Mesenchymal stem cell (in vitro differentiated cells and primary cell): ENCODE measurements at regions not wholly inside any gene's neighbourhood (a gene's known extent, or its start where the extent isn't known, plus 50 kb on each side); places are given as distances from the start of the nearest gene placed in this dataset.

Experiments
- DNase-seq: peaks from one replicate; pipeline ENCODE4 v3.0.0-alpha.2; 2013
- H2AFZ ChIP-seq: one replicate; pipeline ENCODE4 v1.6.1; 2013; ENCODE audit warnings: low read depth, mild to moderate bottlenecking, control low read depth, inconsistent platforms, low read length, moderate library complexity
- H2AK5ac ChIP-seq: 2 replicates; pipeline ENCODE4 v1.6.1; 2013; ENCODE audit warnings: low read length, moderate library complexity, mild to moderate bottlenecking, inconsistent platforms; ENCODE audit not compliant: severe bottlenecking
- H2BK120ac ChIP-seq: one replicate; pipeline ENCODE4 v1.6.1; 2013; ENCODE audit warnings: low read depth, mild to moderate bottlenecking, inconsistent platforms, low read length, moderate library complexity
- H2BK12ac ChIP-seq, 2 experiments: one replicate each; pipeline ENCODE4 v1.6.1; 2013; ENCODE audit warnings: inconsistent platforms in 2 of 2, low read length in 2 of 2, mild to moderate bottlenecking in 2 of 2, moderate library complexity in 2 of 2, control low read depth in 1 of 2
- H2BK15ac ChIP-seq: one replicate; pipeline ENCODE4 v1.6.1; 2013; ENCODE audit warnings: mild to moderate bottlenecking, low read depth, inconsistent platforms; ENCODE audit not compliant: poor library complexity, severe bottlenecking
- H2BK5ac ChIP-seq: 2 replicates; pipeline ENCODE4 v1.6.1; 2013; ENCODE audit warnings: low read depth, mild to moderate bottlenecking, low read length, control low read depth, inconsistent platforms; ENCODE audit not compliant: poor library complexity, severe bottlenecking
- H3K14ac ChIP-seq, 2 experiments: one replicate each; pipeline ENCODE4 v1.6.1; 2013; ENCODE audit warnings: inconsistent platforms in 2 of 2, low read length in 2 of 2, control low read depth in 1 of 2, mild to moderate bottlenecking in 1 of 2, moderate library complexity in 1 of 2
- H3K18ac ChIP-seq, 2 experiments: one replicate each; pipeline ENCODE4 v1.6.1; 2013; ENCODE audit warnings: inconsistent platforms in 2 of 2, low read length in 2 of 2, control low read depth in 1 of 2, low read depth in 1 of 2, mild to moderate bottlenecking in 1 of 2
- H3K23ac ChIP-seq, 2 experiments: one replicate each; pipeline ENCODE4 v1.6.1; 2013; ENCODE audit warnings: inconsistent platforms in 2 of 2, low read length in 2 of 2, mild to moderate bottlenecking in 2 of 2, moderate library complexity in 2 of 2, control low read depth in 1 of 2
- H3K27ac ChIP-seq: 2 replicates; pipeline ENCODE4 v1.5.1; 2013; ENCODE audit warnings: mild to moderate bottlenecking, moderate library complexity, low read length, control low read depth, inconsistent platforms; ENCODE audit not compliant: poor library complexity, severe bottlenecking
- H3K27me3 ChIP-seq, 2 experiments: 2 replicates each; pipeline versions ENCODE4 v1.6.1 to v1.7.0; 2013; ENCODE audit warnings: low read length in 2 of 2, mild to moderate bottlenecking in 2 of 2, moderate library complexity in 2 of 2, control low read depth in 1 of 2, inconsistent platforms in 1 of 2; ENCODE audit not compliant: control insufficient read depth in 1 of 2, insufficient read depth in 1 of 2
- H3K36me3 ChIP-seq, 2 experiments: 2 replicates each; pipeline versions ENCODE4 v1.6.1 to v1.7.0; 2013; ENCODE audit warnings: low read length in 2 of 2, control low read depth in 1 of 2, inconsistent platforms in 1 of 2, low read depth in 1 of 2, mild to moderate bottlenecking in 1 of 2; ENCODE audit not compliant: insufficient read depth in 2 of 2, control insufficient read depth in 1 of 2
- H3K4ac ChIP-seq, 2 experiments: one replicate each; pipeline ENCODE4 v1.6.1; 2013; ENCODE audit warnings: inconsistent platforms in 2 of 2, low read length in 2 of 2, mild to moderate bottlenecking in 2 of 2, moderate library complexity in 2 of 2, control low read depth in 1 of 2, low read depth in 1 of 2
- H3K4me1 ChIP-seq: 2 replicates; pipeline ENCODE4 v1.6.1; 2013; ENCODE audit warnings: low read depth, low read length, control low read depth; ENCODE audit not compliant: control insufficient read depth, insufficient read depth
- H3K4me2 ChIP-seq: 2 replicates; pipeline ENCODE4 v1.6.1; 2013; ENCODE audit warnings: low read length, mild to moderate bottlenecking, inconsistent platforms; ENCODE audit not compliant: poor library complexity, severe bottlenecking
- H3K4me3 ChIP-seq, 2 experiments: 2 replicates each; pipeline versions ENCODE4 v1.5.1 to v1.7.0; 2013; ENCODE audit warnings: low read length in 2 of 2, mild to moderate bottlenecking in 2 of 2, control low read depth in 1 of 2, low read depth in 1 of 2; ENCODE audit not compliant: insufficient read depth in 1 of 2
- H3K79me1 ChIP-seq: replicated peaks from 2 replicates; pipeline ENCODE4 v1.6.1; 2013; ENCODE audit warnings: mild to moderate bottlenecking, control low read depth, low read length, inconsistent platforms; ENCODE audit not compliant: poor library complexity, severe bottlenecking
- H3K9ac ChIP-seq: 2 replicates; pipeline ENCODE4 v1.7.0; 2013; ENCODE audit warnings: mild to moderate bottlenecking, low read length, moderate library complexity
- H3K9me3 ChIP-seq: 2 replicates; pipeline ENCODE4 v1.7.0; 2013; ENCODE audit warnings: mild to moderate bottlenecking, low read length; ENCODE audit not compliant: control insufficient read depth
- H4K8ac ChIP-seq: one replicate; pipeline ENCODE4 v1.6.1; 2013; ENCODE audit warnings: inconsistent platforms, mild to moderate bottlenecking, low read length, moderate library complexity
- H4K91ac ChIP-seq: one replicate; pipeline ENCODE4 v1.6.1; 2013; ENCODE audit warnings: mild to moderate bottlenecking, low read length, inconsistent platforms
- WGBS: methylation state at CpG from one replicate; pipeline ENCODE4 v1.1.7; 2013; ENCODE audit warnings: mixed read lengths; 5-methylcytosine and 5-hydroxymethylcytosine counted together

DNA sequence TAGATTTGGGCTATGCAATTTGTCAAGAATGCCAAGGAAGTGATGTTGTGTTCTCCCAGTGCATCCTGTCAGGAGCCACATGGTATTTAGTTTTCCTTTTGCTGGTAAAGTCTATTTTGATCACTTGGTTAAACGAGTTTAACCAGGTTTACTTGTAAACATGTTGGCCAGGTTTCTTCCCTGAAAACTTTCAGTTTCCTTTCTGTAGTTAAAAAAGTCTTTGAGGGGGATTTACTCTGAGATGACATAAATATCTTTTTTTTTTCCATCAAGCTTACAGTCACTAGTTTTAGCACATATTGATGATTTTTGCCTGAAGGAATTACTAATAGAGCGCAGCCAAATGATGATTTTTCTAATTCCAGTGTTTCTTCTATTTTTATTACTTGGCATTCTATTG lies 320.5 kb downstream of the PHF14 start:
- no peaks in the 10 kb centered on the region for H3K9me3 ChIP-seq
- H3K14ac ChIP-seq, result no peak overlapping the region
- H2BK5ac ChIP-seq, result no peak overlapping the region
- no peak overlapping the region for H3K23ac ChIP-seq
- H3K27ac ChIP-seq, result no peak overlapping the region
- no peak overlapping the region for H3K18ac ChIP-seq
- H3K4me1 ChIP-seq, result no peaks in the 10 kb centered on the region
- H3K79me1 ChIP-seq, result no peaks in the 10 kb centered on the region
- H2AFZ ChIP-seq, result no peak overlapping the region
- H3K9ac ChIP-seq, result no peak overlapping the region
- H2BK12ac ChIP-seq, result no peak overlapping the region
- H3K4ac ChIP-seq, result no peak overlapping the region
- no peak overlapping the region for H2BK15ac ChIP-seq
- no peak overlapping the region for H4K8ac ChIP-seq
- no peak overlapping the region for H3K4me3 ChIP-seq
- H2BK120ac ChIP-seq, result no peak overlapping the region
- no peaks in the 10 kb centered on the region for H3K36me3 ChIP-seq
- no peak overlapping the region for H2AK5ac ChIP-seq
- H3K27me3 ChIP-seq, result no peaks in the 10 kb centered on the region
- DNase-seq, result no peak
- H4K91ac ChIP-seq, result no peak overlapping the region
- no peak overlapping the region for H3K4me2 ChIP-seq
- WGBS, result 70% methylated on average over 1 of the region's 2 CpGs

DNA sequence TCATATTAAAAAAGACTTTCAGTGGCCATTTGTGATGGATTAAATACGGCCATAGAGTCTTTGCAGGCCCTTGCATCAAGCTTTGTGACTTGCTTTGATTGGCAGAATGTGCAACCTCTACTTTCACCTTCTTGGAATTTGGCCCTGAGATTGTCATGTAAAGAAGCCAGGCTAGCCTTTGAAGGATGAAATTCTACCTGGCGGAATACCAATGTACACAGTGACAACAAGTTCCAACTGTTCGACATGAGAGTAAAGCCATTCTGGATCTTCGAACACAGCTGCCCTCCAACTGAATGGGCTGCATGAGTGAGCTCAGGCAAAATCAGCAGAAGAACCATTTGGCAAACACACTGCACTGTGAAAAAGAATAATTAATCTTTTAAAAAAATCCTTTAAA lies 321.3 kb downstream of the PHF14 start:
- Histone ChIP-seq H3K27me3 (no peaks in the 10 kb centered on the region), H2BK15ac (no peak overlapping the region), H2AK5ac (no peak overlapping the region), H2BK120ac (no peak overlapping the region), H3K4me1 (no peaks in the 10 kb centered on the region), H4K91ac (no peak overlapping the region), H3K9me3 (no peaks in the 10 kb centered on the region), H2AFZ (no peak overlapping the region), H3K4me3 (no peak overlapping the region), H4K8ac (no peak overlapping the region), H3K36me3 (no peaks in the 10 kb centered on the region), H3K9ac (no peak overlapping the region), H3K79me1 (no peaks in the 10 kb centered on the region), H3K23ac (no peak overlapping the region), H2BK5ac (no peak overlapping the region), H3K27ac (no peak overlapping the region), H3K4me2 (no peak overlapping the region), H3K4ac (no peak overlapping the region), H2BK12ac (no peak overlapping the region), H3K18ac (no peak overlapping the region), H3K14ac (no peak overlapping the region)
- WGBS, result over 99% methylated on average over 4 of the region's 4 CpGs
- DNase-seq, result no peak

DNA sequence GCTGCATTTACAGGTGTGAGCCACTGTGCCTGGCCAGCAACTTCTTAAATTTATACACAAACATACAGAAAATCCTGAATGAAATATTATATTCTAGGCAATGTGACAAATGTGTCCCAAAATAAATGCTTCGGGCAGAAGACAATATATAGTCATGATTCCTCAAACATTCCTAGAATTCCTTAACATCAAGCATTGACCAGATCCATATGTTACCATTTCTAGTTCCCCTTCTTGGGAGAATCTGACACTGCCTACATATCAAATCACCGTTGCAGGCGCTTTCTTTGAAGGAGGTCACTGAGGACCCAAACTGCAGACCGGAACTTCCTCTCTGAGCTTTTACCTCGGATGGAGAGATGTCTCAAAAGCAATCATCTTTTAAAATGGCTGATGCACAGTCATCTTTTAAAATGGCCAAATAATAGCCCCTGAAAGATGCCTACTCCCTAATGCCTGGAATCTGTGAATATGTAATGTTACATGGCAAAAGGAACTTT lies 323.5 kb downstream of the PHF14 start:
- H3K79me1 ChIP-seq, result no peaks in the 10 kb centered on the region
- no peak overlapping the region for H3K9ac ChIP-seq
- no peaks in the 10 kb centered on the region for H3K4me1 ChIP-seq
- H2AK5ac ChIP-seq, result no peak overlapping the region
- no peak overlapping the region for H4K91ac ChIP-seq
- no peak overlapping the region for H2BK12ac ChIP-seq
- 60% methylated on average over 5 of the region's 5 CpGs for WGBS
- H3K27ac ChIP-seq, result no peak overlapping the region
- no peak overlapping the region for H3K4ac ChIP-seq
- H3K4me3 ChIP-seq, result no peak overlapping the region
- no peak overlapping the region for H2BK120ac ChIP-seq
- no peaks in the 10 kb centered on the region for H3K27me3 ChIP-seq
- H2AFZ ChIP-seq, result no peak overlapping the region
- no peaks in the 10 kb centered on the region for H3K36me3 ChIP-seq
- no peak overlapping the region for H3K4me2 ChIP-seq
- no peak overlapping the region for H3K23ac ChIP-seq
- no peaks in the 10 kb centered on the region for H3K9me3 ChIP-seq
- DNase-seq, result no peak
- no peak overlapping the region for H4K8ac ChIP-seq
- H3K18ac ChIP-seq, result no peak overlapping the region
- no peak overlapping the region for H2BK5ac ChIP-seq
- no peak overlapping the region for H3K14ac ChIP-seq
- no peak overlapping the region for H2BK15ac ChIP-seq

DNA sequence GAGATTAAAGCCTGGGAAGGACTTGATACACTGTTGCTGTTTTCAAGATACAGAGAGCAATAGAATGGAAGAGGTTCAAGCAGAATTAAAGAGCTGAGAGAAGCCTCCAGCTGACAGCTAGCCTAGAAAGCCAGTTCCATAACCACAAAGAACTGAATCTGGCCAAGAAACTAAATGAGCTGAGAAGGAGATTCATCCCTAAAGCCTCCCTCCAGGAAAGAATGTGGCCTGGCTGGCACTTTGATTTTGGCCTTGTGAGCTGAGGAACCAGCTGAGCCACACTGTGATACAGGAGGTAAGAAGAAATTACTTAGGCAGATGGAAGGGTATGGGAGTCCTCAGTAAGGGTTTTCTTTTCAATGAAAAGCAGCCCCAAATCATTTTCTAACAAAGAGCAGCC lies 324.1 kb downstream of the PHF14 start:
- Histone ChIP-seq H2BK120ac (no peak overlapping the region), H3K36me3 (no peaks in the 10 kb centered on the region), H3K27me3 (no peaks in the 10 kb centered on the region), H2AFZ (no peak overlapping the region), H2BK5ac (no peak overlapping the region), H3K4me2 (no peak overlapping the region), H3K4ac (no peak overlapping the region), H4K8ac (no peak overlapping the region), H3K18ac (no peak overlapping the region), H4K91ac (no peak overlapping the region), H3K14ac (no peak overlapping the region), H3K23ac (no peak overlapping the region), H2BK15ac (no peak overlapping the region), H3K9ac (no peak overlapping the region), H3K4me1 (no peaks in the 10 kb centered on the region), H2AK5ac (no peak overlapping the region), H3K4me3 (no peak overlapping the region), H3K79me1 (no peaks in the 10 kb centered on the region), H3K27ac (no peak overlapping the region), H3K9me3 (no peaks in the 10 kb centered on the region), H2BK12ac (no peak overlapping the region)
- no peak for DNase-seq
